HG03095 (cell line): ENCODE measurements at regions not wholly inside any gene's neighbourhood (a gene's known extent, or its start where the extent isn't known, plus 50 kb on each side); places are given as distances from the start of the nearest gene placed in this dataset.
A peak's percentile ranks its signal among the peaks of the same experiment; 100 is the strongest.
"Not testable (repeated sequence)": the region's sequence is repeated elsewhere in the genome, so short reads cannot be mapped to it uniquely, and the experiment has no call there.

Source experiments
- ATAC-seq: cut with Tn5 transposase; IDR thresholded peaks from one replicate; pipeline ENCODE4 v1.9.1; 2021; ENCODE audit warnings: moderate library complexity; ENCODE audit not compliant: unreplicated experiment

DNA sequence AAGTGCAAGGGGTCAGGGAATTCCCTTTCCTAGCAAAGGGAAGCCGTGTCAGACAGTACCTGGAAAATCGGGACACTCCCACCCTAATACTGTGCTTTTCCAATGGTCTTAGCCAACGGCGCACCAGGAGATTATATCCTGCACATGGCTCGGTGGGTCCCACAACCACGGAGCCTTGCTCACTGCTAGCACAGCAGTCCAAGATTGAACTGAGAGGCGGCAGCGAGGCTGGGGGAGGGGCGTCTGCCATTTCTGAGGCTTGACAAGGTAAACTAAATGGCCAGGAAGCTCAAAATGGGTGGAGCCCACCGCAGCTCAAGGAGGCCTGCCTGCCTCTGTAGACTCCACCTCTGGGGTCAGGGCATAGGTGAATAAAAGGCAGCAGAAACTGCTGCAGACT is 76.5 kb upstream of the LINC00632 start:
- ATAC-seq = not testable (repeated sequence)

DNA sequence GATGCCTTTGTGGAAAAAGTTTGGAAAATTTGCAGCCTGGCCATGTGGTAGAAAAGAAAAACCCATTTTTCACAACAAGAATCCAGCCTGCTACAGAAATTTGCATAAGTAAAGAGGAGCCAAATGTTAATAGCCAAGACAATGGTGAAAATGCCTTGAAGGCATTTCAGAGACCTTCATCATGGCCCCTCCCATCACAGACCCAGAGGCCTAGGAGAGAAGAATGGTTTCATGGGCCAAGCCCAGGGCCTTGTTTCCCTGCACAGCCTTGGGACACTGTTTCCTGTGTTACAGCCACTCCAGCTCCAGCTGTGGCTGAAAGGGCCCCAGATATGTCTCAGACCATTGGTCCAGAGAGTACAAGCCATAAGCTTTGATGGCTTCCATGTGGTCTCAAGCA is 101.4 kb upstream of the LINC00632 start:
- no peak for ATAC-seq

- no peak for ATAC-seq
Observed at GRCh38 chrX:140602140-140602539, 97.3 kb upstream of the SOX3 start.

GRCh38 chrX:140599851-140600250 is 95.0 kb upstream of the SOX3 start:
- ATAC-seq = no peak

- ATAC-seq = no peak
Observed at GRCh38 chrX:140589657-140590056, 84.8 kb upstream of the SOX3 start.

DNA sequence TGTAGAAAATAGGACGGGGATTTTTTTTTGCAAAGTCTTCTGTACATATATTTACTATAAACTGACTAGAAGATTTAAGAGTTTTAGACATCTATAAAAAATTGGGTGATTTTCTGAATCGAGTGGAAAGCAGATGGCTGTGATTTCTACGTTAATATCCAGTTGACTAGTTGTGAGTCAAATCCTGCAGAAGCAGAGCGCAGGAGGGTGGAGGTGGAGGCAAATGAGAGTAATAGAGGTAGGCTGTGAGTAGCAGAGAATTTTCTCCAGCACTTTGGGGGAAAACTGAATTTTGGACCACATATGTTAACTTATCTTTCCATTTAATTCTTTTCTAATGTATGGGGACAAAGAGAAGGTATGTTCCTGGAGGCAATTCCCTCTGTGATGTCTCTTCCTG is 82.1 kb upstream of the SOX3 start:
- ATAC-seq = no peak

DNA sequence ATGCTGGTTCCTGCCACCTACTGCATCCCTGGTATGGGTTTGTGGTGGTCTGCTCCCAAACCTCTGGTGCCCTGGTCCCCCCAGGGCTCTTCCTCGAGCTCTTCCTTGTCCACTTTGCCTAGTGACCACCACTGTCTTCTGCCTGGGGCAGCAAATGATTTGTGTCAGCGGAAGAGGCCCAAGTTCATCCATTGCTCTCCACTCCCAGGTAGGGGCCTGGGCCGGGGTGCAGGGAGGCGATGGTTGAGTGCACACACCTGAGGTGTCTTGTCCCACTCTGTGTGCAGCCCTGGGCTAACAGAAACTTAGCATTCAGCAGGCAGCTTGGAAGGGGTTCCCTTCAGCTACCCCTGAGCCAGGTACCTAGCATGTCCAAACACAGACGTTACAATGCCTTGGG is 75.6 kb upstream of the SOX3 start:
- ATAC-seq = no peak

- peak; percentile 69 for ATAC-seq
Observed at GRCh38 chrX:140572724-140573123, 67.9 kb upstream of the SOX3 start.

GRCh38 chrX:140563893-140564292 is 59.0 kb upstream of the SOX3 start:
- ATAC-seq = no peak
